Natural killer cell (primary cell): ENCODE measurements at regions not wholly inside any gene's neighbourhood (a gene's known extent, or its start where the extent isn't known, plus 50 kb on each side); places are given as distances from the start of the nearest gene placed in this dataset.
"Not testable (repeated sequence)": the region's sequence is repeated elsewhere in the genome, so short reads cannot be mapped to it uniquely, and the experiment has no call there.

Experiments
- ATAC-seq, 3 donors: fragments of 150-1000 bp in 2 of 3; fragments of 200-7000 bp in 1 of 3; cut with Tn5 transposase; 1 replicate in 1 of 3; 2 replicates in 2 of 3; pipeline ENCODE4 v1.10.0; 2021; ENCODE audit warnings: mild to moderate bottlenecking in 2 of 3, moderate library complexity in 2 of 3
- DNase-seq, 2 donors: peaks; one replicate each; pipeline versions ENCODE4 v3.0.0 to v3.0.0-alpha.2; 2013 to 2021; ENCODE audit warnings: mixed read lengths in 1 of 2
- H3K27ac ChIP-seq: one replicate; pipeline ENCODE4 v1.5.1; 2013; ENCODE audit warnings: mild to moderate bottlenecking, low read length
- H3K27me3 ChIP-seq: one replicate; pipeline ENCODE4 v1.6.1; 2013; ENCODE audit warnings: low read length; ENCODE audit not compliant: control insufficient read depth, insufficient read depth
- H3K36me3 ChIP-seq: one replicate; pipeline ENCODE4 v1.6.1; 2013; ENCODE audit warnings: low read length; ENCODE audit not compliant: control insufficient read depth, insufficient read depth
- H3K4me1 ChIP-seq: one replicate; pipeline ENCODE4 v1.6.1; 2013; ENCODE audit warnings: low read length; ENCODE audit not compliant: control insufficient read depth, insufficient read depth
- H3K4me3 ChIP-seq: one replicate; pipeline ENCODE4 v1.5.1; 2013; ENCODE audit warnings: low read length
- H3K9me3 ChIP-seq: one replicate; pipeline ENCODE4 v1.6.1; 2013; ENCODE audit warnings: low read length; ENCODE audit not compliant: control insufficient read depth, insufficient read depth
- H3K27ac Mint-ChIP-seq, 2 donors: one replicate each; pipeline ENCODE4 v1.8.0; 2022; ENCODE audit warnings: mild to moderate bottlenecking in 2 of 2, mixed read lengths in 2 of 2, moderate library complexity in 1 of 2
- H3K27me3 Mint-ChIP-seq, 2 donors: one replicate each; pipeline ENCODE4 v1.8.0; 2022; ENCODE audit warnings: low read depth in 2 of 2, mixed read lengths in 2 of 2
- H3K36me3 Mint-ChIP-seq: one replicate; pipeline ENCODE4 v1.8.0; 2022; ENCODE audit warnings: mixed read lengths
- H3K4me1 Mint-ChIP-seq, 2 donors: one replicate each; pipeline ENCODE4 v1.8.0; 2022; ENCODE audit warnings: mixed read lengths in 2 of 2
- H3K4me3 Mint-ChIP-seq: one replicate; pipeline ENCODE4 v1.8.0; 2022; ENCODE audit warnings: mild to moderate bottlenecking, moderate library complexity, mixed read lengths
- H3K9me3 Mint-ChIP-seq, 2 donors: one replicate each; pipeline ENCODE4 v1.8.0; 2022; ENCODE audit warnings: mixed read lengths in 2 of 2
- WGBS: methylation state at CpG from one replicate; pipeline ENCODE4 v1.1.7; 2013; ENCODE audit warnings: missing lambda C conversion rate; ENCODE audit not compliant: insufficient coverage; 5-methylcytosine and 5-hydroxymethylcytosine counted together
- intact Hi-C: fragments of 100-400 bp; cut with micrococcal nuclease; formaldehyde crosslinking; loops from one replicate; pipeline ENCODE4 v1.14.2; 2022
- TF ChIP-seq, protein P1 (sequence below): fragments of 200-600 bp; IDR thresholded peaks from one replicate; pipeline ENCODE4 v1.8.0; 2022; ENCODE audit warnings: antibody characterized with exemption

DNA sequence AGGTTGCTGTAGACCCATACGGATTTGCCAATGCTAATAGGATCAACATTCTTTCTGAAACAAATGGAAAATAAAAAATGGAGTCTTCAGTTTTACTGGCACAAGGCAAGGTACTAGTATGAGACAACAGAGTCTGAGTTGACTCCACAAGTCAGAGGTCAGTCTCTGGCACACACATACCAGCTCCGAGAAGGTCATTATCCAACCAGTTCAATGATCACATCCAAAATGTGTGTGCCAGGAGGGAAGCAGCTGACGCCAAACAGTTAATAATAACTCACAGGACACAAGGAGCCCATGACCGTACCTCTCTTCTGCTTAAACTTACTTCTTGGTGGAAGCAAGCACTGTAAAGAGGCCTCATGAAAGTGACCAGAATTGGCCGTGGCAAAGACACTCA lies 528.6 kb downstream of the ZNF516 start:
- DNase-seq (no peak), ATAC-seq (no peak)
- H3K4me3 ChIP-seq = no peak overlapping the region
- no peak overlapping the region for H3K27ac ChIP-seq
- intact Hi-C loops = no loop called here
- H3K27me3 Mint-ChIP-seq = no peaks in the 10 kb centered on the region
- no peak overlapping the region for H3K4me3 Mint-ChIP-seq
- H3K36me3 Mint-ChIP-seq = no peaks in the 10 kb centered on the region
- WGBS = 85% methylated on average over 4 of the region's 5 CpGs
- no peaks in the 10 kb centered on the region for H3K9me3 Mint-ChIP-seq
- H3K27ac Mint-ChIP-seq = no peak overlapping the region
- H3K27me3 ChIP-seq = no peaks in the 10 kb centered on the region
- H3K4me1 ChIP-seq = no peaks in the 10 kb centered on the region
- H3K36me3 ChIP-seq = no peaks in the 10 kb centered on the region
- TF ChIP-seq, protein P1, sequence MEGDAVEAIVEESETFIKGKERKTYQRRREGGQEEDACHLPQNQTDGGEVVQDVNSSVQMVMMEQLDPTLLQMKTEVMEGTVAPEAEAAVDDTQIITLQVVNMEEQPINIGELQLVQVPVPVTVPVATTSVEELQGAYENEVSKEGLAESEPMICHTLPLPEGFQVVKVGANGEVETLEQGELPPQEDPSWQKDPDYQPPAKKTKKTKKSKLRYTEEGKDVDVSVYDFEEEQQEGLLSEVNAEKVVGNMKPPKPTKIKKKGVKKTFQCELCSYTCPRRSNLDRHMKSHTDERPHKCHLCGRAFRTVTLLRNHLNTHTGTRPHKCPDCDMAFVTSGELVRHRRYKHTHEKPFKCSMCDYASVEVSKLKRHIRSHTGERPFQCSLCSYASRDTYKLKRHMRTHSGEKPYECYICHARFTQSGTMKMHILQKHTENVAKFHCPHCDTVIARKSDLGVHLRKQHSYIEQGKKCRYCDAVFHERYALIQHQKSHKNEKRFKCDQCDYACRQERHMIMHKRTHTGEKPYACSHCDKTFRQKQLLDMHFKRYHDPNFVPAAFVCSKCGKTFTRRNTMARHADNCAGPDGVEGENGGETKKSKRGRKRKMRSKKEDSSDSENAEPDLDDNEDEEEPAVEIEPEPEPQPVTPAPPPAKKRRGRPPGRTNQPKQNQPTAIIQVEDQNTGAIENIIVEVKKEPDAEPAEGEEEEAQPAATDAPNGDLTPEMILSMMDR = no peak
- no peaks in the 10 kb centered on the region for H3K9me3 ChIP-seq
- no peaks in the 10 kb centered on the region for H3K4me1 Mint-ChIP-seq

DNA sequence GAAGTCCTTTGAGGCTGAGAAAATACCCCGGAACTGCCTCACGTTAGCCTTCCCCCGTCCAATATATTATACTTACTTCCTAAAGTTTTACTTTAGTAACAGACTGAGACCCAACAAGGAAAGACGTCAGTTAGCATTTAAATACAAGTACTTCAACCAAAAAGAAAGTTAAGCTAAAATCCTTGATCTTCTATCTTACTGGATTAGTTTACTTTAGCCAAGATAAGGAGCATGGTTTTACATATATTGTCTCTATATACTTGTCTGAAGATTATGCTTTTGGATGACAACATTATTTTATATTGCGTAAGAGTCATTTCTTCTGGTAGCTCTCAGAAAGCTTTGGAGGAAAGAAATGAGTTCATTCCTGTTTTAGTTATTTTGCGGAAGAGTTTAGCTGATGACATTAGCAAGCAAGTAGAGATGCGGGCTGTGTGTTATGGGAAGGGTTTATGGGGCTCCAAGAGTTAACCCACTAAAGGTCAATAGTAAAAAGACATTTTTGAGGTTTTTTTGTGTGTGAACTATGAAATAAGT lies 532.9 kb downstream of the ZNF516 start:
- Histone ChIP-seq H3K9me3 (no peaks in the 10 kb centered on the region), H3K4me3 (no peak overlapping the region), H3K4me1 (no peaks in the 10 kb centered on the region), H3K27ac (no peak overlapping the region), H3K36me3 (no peaks in the 10 kb centered on the region), H3K27me3 (no peaks in the 10 kb centered on the region)
- intact Hi-C loops = no loop called here
- TF ChIP-seq, protein P1 = no peak
- Mint-ChIP-seq H3K27me3 (no peaks in the 10 kb centered on the region), H3K27ac (no peak overlapping the region), H3K9me3 (peaks cover 0 to 3% of the 10 kb centered on the region in 2 donors), H3K4me3 (no peak overlapping the region), H3K4me1 (no peaks in the 10 kb centered on the region), H3K36me3 (no peaks in the 10 kb centered on the region)
- DNase-seq = no peak
- WGBS = 80% methylated on average over 7 of the region's 7 CpGs
- no peak for ATAC-seq

DNA sequence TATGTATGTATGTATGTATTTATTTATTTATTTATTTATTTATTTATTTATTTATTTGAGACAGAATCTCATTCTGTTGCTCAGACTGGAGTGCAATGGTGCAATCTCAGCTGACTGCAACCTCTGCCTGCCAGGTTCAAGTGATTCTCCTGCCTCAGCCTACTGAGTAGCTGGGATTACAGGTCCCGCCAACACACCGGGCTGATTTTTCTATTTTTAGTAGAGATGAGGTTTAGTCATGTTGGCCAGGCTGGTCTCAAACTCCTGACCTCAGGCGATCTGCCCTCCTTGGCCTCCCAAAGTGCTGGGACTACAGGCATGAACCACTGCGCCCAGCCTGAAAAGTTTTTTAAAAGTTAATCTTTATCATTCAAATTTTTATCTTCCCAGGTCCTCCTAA lies 532.9 kb upstream of the SMIM21 start:
- H3K27ac Mint-ChIP-seq, intact Hi-C loops, H3K4me1 Mint-ChIP-seq, H3K27me3 Mint-ChIP-seq, H3K9me3 Mint-ChIP-seq, ATAC-seq, H3K4me3 ChIP-seq, H3K27ac ChIP-seq, H3K4me3 Mint-ChIP-seq, H3K36me3 ChIP-seq, H3K27me3 ChIP-seq, DNase-seq, H3K9me3 ChIP-seq, H3K4me1 ChIP-seq, H3K36me3 Mint-ChIP-seq: not testable (repeated sequence)
- WGBS = 70% methylated on average over 4 of the region's 4 CpGs

DNA sequence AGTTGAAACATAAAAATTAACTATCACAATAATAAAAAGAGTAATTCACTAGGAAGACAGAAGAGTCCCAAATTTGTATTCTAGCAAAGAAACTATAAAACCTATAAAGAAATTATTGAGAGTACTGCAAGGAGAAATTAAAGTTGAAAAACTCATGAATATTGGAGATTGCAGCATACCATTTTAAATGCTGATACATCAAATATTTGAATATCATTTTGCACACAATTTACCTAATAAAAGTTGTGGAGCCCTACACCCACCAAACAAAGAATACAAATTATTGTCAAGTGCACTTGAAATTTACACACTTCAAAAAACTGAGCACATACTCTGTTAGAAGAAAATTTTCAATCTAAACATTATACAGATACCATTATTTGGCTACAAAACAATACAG lies 531.6 kb upstream of the SMIM21 start:
- DNase-seq (no peak), ATAC-seq (no peak)
- Histone ChIP-seq H3K36me3 (no peaks in the 10 kb centered on the region), H3K9me3 (no peaks in the 10 kb centered on the region), H3K4me1 (no peaks in the 10 kb centered on the region), H3K27me3 (no peaks in the 10 kb centered on the region), H3K4me3 (no peak overlapping the region), H3K27ac (no peak overlapping the region)
- Mint-ChIP-seq H3K9me3 (peaks cover 2 to 3% of the 10 kb centered on the region in 2 donors), H3K27ac (no peak overlapping the region), H3K4me3 (no peak overlapping the region), H3K4me1 (no peaks in the 10 kb centered on the region), H3K36me3 (peaks cover 9% of the 10 kb centered on the region), H3K27me3 (no peaks in the 10 kb centered on the region)
- TF ChIP-seq, protein P1 = no peak
- intact Hi-C loops = no loop called here
